ENCODE measurements at regions not wholly inside any gene's neighbourhood (a gene's known extent, or its start where the extent isn't known, plus 50 kb on each side); places are given as distances from the start of the nearest gene placed in this dataset.

GRCh38 chr5:91214571-91214970, 168.5 kb downstream of the ARRDC3 start:
- Histone ChIP-seq H3K18ac (ENCODE audit: extremely low read depth, low read length) (no peak overlapping the region), H3K9ac (replicated peaks in 1 of 4; ENCODE audit: extremely low read depth in 1 of 4, low read depth in 3 of 4, low read length in 3 of 4) (no peak overlapping the region), H4K5ac (ENCODE audit: insufficient read length, low read depth, low read length) (no peak overlapping the region), H3K4me3 (ENCODE audit: extremely low read depth in 1 of 4, insufficient read depth in 2 of 4, low read depth in 3 of 4, low read length in 4 of 4) (no peak overlapping the region), H4K91ac (replicated peaks; ENCODE audit: insufficient read length, low read length) (no peak overlapping the region), H2BK20ac (ENCODE audit: low read length) (no peak overlapping the region), H2AK5ac (ENCODE audit: low read depth, low read length) (no peak overlapping the region), H4K8ac (ENCODE audit: extremely low read depth, insufficient read depth, low read length) (no peak overlapping the region), H3K4ac (replicated peaks; ENCODE audit: insufficient read length, low read depth, low read length) (no peak overlapping the region), H2BK15ac (ENCODE audit: low read length) (no peak overlapping the region), H3K79me2 (ENCODE audit: control insufficient read depth in 1 of 2, insufficient read depth in 2 of 2, low read length in 2 of 2) (no peaks in the 10 kb centered on the region), H3K27ac (ENCODE audit: low read depth, low read length) (no peak overlapping the region), H3K9me3 (ENCODE audit: insufficient read depth in 2 of 2, low read depth in 1 of 2, low read length in 1 of 2) (no peaks in the 10 kb centered on the region), H3K36me3 (ENCODE audit: control insufficient read depth in 2 of 4, insufficient read depth in 4 of 4, low read length in 3 of 4) (no peaks in the 10 kb centered on the region), H3K23me2 (ENCODE audit: low read depth, low read length) (no peaks in the 10 kb centered on the region), H3K23ac (ENCODE audit: insufficient read length) (no peak overlapping the region), H3K56ac (replicated peaks; ENCODE audit: insufficient read length, low read depth, low read length) (no peak overlapping the region), H3K4me2 (ENCODE audit: insufficient read depth in 1 of 2, low read depth in 2 of 2, low read length in 2 of 2) (no peak overlapping the region), H2BK120ac (replicated peaks; ENCODE audit: low read depth, low read length) (no peak overlapping the region), H3K27me3 (replicated peaks in 1 of 4; ENCODE audit: control insufficient read depth in 3 of 4, extremely low read depth in 1 of 4, insufficient read depth in 3 of 4, low read length in 3 of 4) (no peaks in the 10 kb centered on the region), H4K20me1 (replicated peaks in 1 of 2; ENCODE audit: control insufficient read depth in 1 of 2, insufficient read depth in 2 of 2, low read length in 2 of 2) (no peaks in the 10 kb centered on the region), H2BK5ac (ENCODE audit: low read depth, low read length) (no peak overlapping the region), H2BK12ac (ENCODE audit: low read depth, low read length) (no peak overlapping the region), H3K14ac (ENCODE audit: insufficient read length) (no peak overlapping the region), H2AFZ (ENCODE audit: low read length) (no peak overlapping the region), H3K79me1 (ENCODE audit: low read depth, low read length) (no peaks in the 10 kb centered on the region), H3K4me1 (replicated peaks in 1 of 4; ENCODE audit: control insufficient read depth in 3 of 4, insufficient read depth in 4 of 4, low read length in 3 of 4) (no peaks in the 10 kb centered on the region)
- POLR2A ChIA-PET (ENCODE audit: partially characterized antibody): interaction anchor here (2.0 kb wide), 1 partner anchor 169 kb away, joined by 7 read pairs; the partner anchor contains the start of gene ARRDC3
- CTCF ChIA-PET (ENCODE audit: partially characterized antibody): interaction anchor here (0.8 to 2.3 kb wide), 7 partner anchors 11 to 282 kb away, joined by 3 to 12 read pairs (median 4); no protein-coding TSS in a partner anchor
- WGBS, 2 experiments (ENCODE audit: extremely low coverage in 1 of 2, insufficient coverage in 1 of 2, insufficient read length in 1 of 2, insufficient replicate concordance in 2 of 2, low coverage in 1 of 2, low lambda C conversion rate in 2 of 2, missing lambda C conversion rate in 1 of 2): 90% methylated on average over 4 of the region's 4 CpGs; no CpG with 5 or more reads in 1 of the 2 experiments
- FAIRE-seq (no peak), DNase-seq (ENCODE audit: low read depth in 1 of 2, low spot score in 2 of 2) (no peak)
- TF ChIP-seq SAP30 (IDR thresholded peaks at IDR 0.05; ENCODE audit: insufficient read depth, insufficient replicate concordance, low read length): no peak
- TF ChIP-seq, protein P1, sequence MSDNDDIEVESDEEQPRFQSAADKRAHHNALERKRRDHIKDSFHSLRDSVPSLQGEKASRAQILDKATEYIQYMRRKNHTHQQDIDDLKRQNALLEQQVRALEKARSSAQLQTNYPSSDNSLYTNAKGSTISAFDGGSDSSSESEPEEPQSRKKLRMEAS (IDR thresholded peaks at IDR 0.05): no peak
- TF ChIP-seq SP2 (IDR thresholded peaks at IDR 0.05; ENCODE audit: low read length): no peak
- TF ChIP-seq FOSL1 (IDR thresholded peaks at IDR 0.05; ENCODE audit: insufficient read depth, low read depth, low read length): no peak
- TF ChIP-seq, protein P2, sequence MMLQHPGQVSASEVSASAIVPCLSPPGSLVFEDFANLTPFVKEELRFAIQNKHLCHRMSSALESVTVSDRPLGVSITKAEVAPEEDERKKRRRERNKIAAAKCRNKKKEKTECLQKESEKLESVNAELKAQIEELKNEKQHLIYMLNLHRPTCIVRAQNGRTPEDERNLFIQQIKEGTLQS (IDR thresholded peaks at IDR 0.05; ENCODE audit: insufficient read depth, low read depth, low read length): no peak
- TF ChIP-seq NANOG (IDR thresholded peaks at IDR 0.05; ENCODE audit: insufficient read depth, low read depth, low read length, poor library complexity, severe bottlenecking): no peak
- TF ChIP-seq SIX5 (IDR thresholded peaks at IDR 0.05; ENCODE audit: low read depth, low read length): no peak
- TF ChIP-seq TEAD4 (IDR thresholded peaks at IDR 0.05; ENCODE audit: low read depth, low read length): no peak
- no peak for TF ChIP-seq RBBP5 (IDR thresholded peaks at IDR 0.05; ENCODE audit: borderline replicate concordance, low read depth, low read length)
- TF ChIP-seq POU5F1 (IDR thresholded peaks at IDR 0.05; ENCODE audit: low read depth, low read length): no peak
- TF ChIP-seq SIN3A (conservative IDR thresholded peaks at IDR 0.05 in 1 of 2, IDR thresholded peaks at IDR 0.05 in 1 of 2; ENCODE audit: low read depth in 1 of 2, low read length in 2 of 2): no peak
- TF ChIP-seq PHF8 (conservative IDR thresholded peaks at IDR 0.05; ENCODE audit: low read depth, low read length): no peak
- TF ChIP-seq CBX8 (IDR thresholded peaks at IDR 0.05; ENCODE audit: borderline replicate concordance, low read depth, low read length): no peak
- TF ChIP-seq NRF1 (IDR thresholded peaks at IDR 0.05; ENCODE audit: low read depth, low read length): no peak

Measured in H1 (cell line).